ENCODE measurements at regions not wholly inside any gene's neighbourhood (a gene's known extent, or its start where the extent isn't known, plus 50 kb on each side); places are given as distances from the start of the nearest gene placed in this dataset.

DNA sequence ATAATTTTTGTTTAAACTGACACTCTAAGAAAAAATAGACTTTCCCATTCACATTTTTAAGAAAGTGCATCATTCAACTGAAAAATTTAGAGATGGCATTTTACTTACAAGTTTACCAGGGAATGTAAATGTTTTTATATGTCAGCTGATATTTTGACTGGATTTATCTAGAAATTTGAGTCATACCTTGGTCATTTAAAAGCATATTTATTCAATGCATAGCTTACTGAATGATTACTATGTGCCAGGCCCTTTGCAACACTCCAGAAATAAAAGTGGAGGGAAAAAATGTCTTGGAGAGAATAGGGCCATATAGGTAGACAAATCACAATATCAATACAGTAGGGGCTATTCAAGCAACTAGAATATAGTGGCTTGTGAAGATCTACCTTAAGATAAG lies 98.4 kb upstream of the FAM3C start:
- TF ChIP-seq, protein P1, sequence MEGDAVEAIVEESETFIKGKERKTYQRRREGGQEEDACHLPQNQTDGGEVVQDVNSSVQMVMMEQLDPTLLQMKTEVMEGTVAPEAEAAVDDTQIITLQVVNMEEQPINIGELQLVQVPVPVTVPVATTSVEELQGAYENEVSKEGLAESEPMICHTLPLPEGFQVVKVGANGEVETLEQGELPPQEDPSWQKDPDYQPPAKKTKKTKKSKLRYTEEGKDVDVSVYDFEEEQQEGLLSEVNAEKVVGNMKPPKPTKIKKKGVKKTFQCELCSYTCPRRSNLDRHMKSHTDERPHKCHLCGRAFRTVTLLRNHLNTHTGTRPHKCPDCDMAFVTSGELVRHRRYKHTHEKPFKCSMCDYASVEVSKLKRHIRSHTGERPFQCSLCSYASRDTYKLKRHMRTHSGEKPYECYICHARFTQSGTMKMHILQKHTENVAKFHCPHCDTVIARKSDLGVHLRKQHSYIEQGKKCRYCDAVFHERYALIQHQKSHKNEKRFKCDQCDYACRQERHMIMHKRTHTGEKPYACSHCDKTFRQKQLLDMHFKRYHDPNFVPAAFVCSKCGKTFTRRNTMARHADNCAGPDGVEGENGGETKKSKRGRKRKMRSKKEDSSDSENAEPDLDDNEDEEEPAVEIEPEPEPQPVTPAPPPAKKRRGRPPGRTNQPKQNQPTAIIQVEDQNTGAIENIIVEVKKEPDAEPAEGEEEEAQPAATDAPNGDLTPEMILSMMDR (IDR thresholded peaks at IDR 0.05), result no peak
- intact Hi-C loops (cut with DNase I), result no loop called here
- no peaks in the 10 kb centered on the region for H3K4me1 ChIP-seq

DNA sequence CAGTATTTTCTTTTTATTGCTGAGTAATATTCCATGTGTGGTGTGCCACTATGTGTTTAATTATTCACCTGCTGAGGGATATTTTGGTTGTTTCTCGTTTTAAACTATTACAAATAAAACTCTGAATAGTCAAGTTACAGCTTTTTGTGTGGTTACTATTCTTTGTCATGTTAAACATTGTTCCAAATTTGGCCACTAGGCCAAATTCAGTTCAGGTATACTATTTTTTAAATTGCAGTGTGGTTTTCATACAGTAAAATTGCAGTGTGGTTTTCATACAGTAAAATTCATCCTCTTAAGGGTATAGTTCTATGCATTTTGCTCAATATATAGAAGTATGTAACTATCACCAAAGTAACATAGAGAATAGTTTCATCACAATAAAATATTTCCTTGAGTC lies 97.4 kb upstream of the FAM3C start:
- DNase-seq (no peak), ATAC-seq (no peak)
- TF ChIP-seq, protein P1 (IDR thresholded peaks at IDR 0.05), result no peak
- Histone ChIP-seq H3K4me1 (no peaks in the 10 kb centered on the region), H3K4me3 (no peak overlapping the region), H3K27me3 (ENCODE audit: low read depth) (no peaks in the 10 kb centered on the region), H3K27ac (no peak overlapping the region), H3K36me3 (no peaks in the 10 kb centered on the region), H3K9me3 (no peaks in the 10 kb centered on the region)
- intact Hi-C loops (cut with DNase I), result no loop called here

More for the DNA sequence above, 98.4 kb upstream of the FAM3C start:
- H3K9me3 ChIP-seq, result no peaks in the 10 kb centered on the region
- no peaks in the 10 kb centered on the region for H3K27me3 ChIP-seq (ENCODE audit: low read depth)
- DNase-seq (no peak), ATAC-seq (no peak)
- H3K36me3 ChIP-seq, result no peaks in the 10 kb centered on the region
- H3K27ac ChIP-seq, result no peak overlapping the region
- no peak overlapping the region for H3K4me3 ChIP-seq

DNA sequence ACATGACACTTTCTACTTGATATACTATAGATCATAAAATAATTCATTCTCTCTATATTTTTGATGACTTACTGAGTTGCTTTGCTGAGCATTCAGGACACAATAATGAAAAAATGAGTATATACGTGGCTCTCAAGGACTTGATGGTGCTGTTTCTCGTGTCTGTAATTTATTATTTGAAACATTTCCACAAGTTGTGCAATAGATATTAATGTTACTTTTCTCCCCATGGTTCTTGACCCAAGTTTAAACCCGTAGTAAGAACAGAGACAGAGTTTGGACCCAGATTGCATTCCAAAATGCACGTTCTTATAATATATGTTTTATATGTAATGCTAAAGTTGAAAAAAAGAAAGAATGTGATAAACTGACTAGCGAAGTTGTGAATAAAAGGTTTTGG lies 94.2 kb upstream of the FAM3C start:
- Histone ChIP-seq H3K9me3 (no peaks in the 10 kb centered on the region), H3K4me1 (no peaks in the 10 kb centered on the region), H3K4me3 (no peak overlapping the region), H3K27me3 (ENCODE audit: low read depth) (no peaks in the 10 kb centered on the region), H3K36me3 (no peaks in the 10 kb centered on the region), H3K27ac (no peak overlapping the region)
- intact Hi-C loops (cut with DNase I), result no loop called here
- TF ChIP-seq, protein P1 (IDR thresholded peaks at IDR 0.05), result no peak
- no peak for DNase-seq
- no peak for ATAC-seq

DNA sequence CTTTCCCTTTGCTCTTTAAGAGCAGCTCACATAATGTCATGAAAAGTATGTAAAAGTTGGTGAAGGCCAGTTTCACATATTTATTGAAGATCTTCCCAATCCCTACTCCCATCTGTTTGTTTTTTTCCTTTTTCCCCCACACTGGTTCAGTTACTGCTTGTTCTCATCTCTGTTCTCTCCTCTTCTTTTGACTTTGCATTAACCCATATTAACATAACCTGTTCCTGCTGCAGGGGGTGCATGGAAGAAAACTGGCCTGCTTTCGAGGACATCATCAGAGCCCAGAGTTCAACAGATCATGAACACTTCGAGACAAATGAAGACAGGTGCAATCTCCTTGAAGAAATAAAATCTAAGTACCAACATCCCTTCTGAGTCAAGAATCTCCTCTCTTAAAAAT lies 93.3 kb upstream of the FAM3C start:
- TF ChIP-seq, protein P1 (IDR thresholded peaks at IDR 0.05), result no peak
- no peak overlapping the region for H3K27ac ChIP-seq
- H3K9me3 ChIP-seq, result no peaks in the 10 kb centered on the region
- H3K27me3 ChIP-seq (ENCODE audit: low read depth), result no peaks in the 10 kb centered on the region
- DNase-seq (no peak), ATAC-seq (no peak)
- intact Hi-C loops (cut with DNase I), result no loop called here
- H3K36me3 ChIP-seq, result no peaks in the 10 kb centered on the region
- no peaks in the 10 kb centered on the region for H3K4me1 ChIP-seq
- H3K4me3 ChIP-seq, result no peak overlapping the region

DNA sequence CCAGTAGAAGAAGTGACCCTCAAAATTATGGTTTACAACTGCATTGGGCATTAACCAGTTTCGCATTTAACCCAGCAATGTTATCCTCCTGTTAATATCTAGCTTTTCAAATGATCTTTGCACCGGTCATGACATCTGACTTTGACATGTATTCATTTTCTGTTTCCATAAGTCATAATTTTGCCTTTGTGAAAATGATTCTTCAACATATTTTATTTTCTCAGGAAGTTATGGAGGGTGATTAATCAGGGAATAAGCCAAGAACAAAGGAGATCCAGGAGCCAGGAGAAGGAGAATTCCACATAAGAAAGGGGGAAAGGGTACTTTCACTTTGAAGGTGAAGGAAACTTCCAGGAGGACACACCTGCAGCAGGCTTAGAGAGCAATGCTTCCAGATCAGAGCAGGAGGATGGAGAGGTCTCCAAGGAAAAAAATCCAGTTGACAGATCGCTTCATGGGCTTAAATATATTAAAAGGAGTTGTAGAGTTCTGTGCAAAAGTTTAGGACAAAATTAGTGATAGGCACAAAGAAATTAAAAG lies 92.1 kb upstream of the FAM3C start:
- ATAC-seq (no peak), DNase-seq (no peak)
- H3K27me3 ChIP-seq (ENCODE audit: low read depth), result no peaks in the 10 kb centered on the region
- intact Hi-C loops (cut with DNase I), result no loop called here
- H3K4me3 ChIP-seq, result no peak overlapping the region
- TF ChIP-seq, protein P1 (IDR thresholded peaks at IDR 0.05), result no peak
- no peak overlapping the region for H3K27ac ChIP-seq
- H3K36me3 ChIP-seq, result no peaks in the 10 kb centered on the region
- H3K4me1 ChIP-seq, result no peaks in the 10 kb centered on the region
- H3K9me3 ChIP-seq, result no peaks in the 10 kb centered on the region

DNA sequence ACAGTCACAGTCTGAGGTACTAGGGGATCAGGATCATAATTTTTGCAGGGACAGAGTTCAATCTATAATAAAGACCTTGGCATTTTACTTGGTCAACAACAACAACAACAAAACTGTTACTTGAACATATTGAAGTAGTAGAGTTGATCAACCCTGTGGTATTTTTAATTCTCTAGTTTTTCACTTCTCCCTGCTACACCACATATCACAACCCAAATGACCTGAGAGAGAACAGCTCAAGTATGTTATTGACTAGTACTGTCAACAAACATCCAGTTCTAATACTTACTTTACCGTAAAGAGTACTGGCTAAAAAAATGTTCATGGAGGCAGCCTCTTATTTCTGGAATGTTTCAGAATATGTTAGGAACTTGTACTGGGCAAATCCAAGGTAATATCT lies 90.5 kb upstream of the FAM3C start:
- no peaks in the 10 kb centered on the region for H3K9me3 ChIP-seq
- no peaks in the 10 kb centered on the region for H3K4me1 ChIP-seq
- ATAC-seq (no peak), DNase-seq (no peak)
- H3K4me3 ChIP-seq, result no peak overlapping the region
- H3K36me3 ChIP-seq, result no peaks in the 10 kb centered on the region
- no peak overlapping the region for H3K27ac ChIP-seq
- TF ChIP-seq, protein P1 (IDR thresholded peaks at IDR 0.05), result no peak
- intact Hi-C loops (cut with DNase I), result no loop called here
- no peaks in the 10 kb centered on the region for H3K27me3 ChIP-seq (ENCODE audit: low read depth)

All from lower lobe of right lung (tissue), 2 donors.